GM18519 (cell line): ENCODE measurements at regions not wholly inside any gene's neighbourhood (a gene's known extent, or its start where the extent isn't known, plus 50 kb on each side); places are given as distances from the start of the nearest gene placed in this dataset.

Experiments
- ATAC-seq: cut with Tn5 transposase; IDR thresholded peaks from one replicate; pipeline ENCODE4 v1.9.1; 2021; ENCODE audit warnings: mild to moderate bottlenecking, moderate library complexity; ENCODE audit not compliant: unreplicated experiment, low FRiP score

- no peak for ATAC-seq
Measured at GRCh38 chr2:8447610-8448221, 234.1 kb upstream of the ID2 start.

- no peak for ATAC-seq
Measured at GRCh38 chr2:8448824-8449556, 232.9 kb upstream of the ID2 start.

- no peak for ATAC-seq
Measured at GRCh38 chr2:8451273-8451672, 230.6 kb upstream of the ID2 start.

GRCh38 chr2:8452296-8452695, 229.6 kb upstream of the ID2 start:
- ATAC-seq = no peak

- no peak for ATAC-seq
Measured at GRCh38 chr2:8452979-8453903, 228.6 kb upstream of the ID2 start.

- no peak for ATAC-seq
Measured at GRCh38 chr2:8453904-8454302, 228.0 kb upstream of the ID2 start.

GRCh38 chr2:8454797-8455196, 227.1 kb upstream of the ID2 start:
- ATAC-seq = no peak

GRCh38 chr2:8455236-8456150, 226.4 kb upstream of the ID2 start:
- ATAC-seq = no peak

GRCh38 chr2:8456151-8457091, 225.4 kb upstream of the ID2 start:
- no peak for ATAC-seq

GRCh38 chr2:8457092-8457481, 224.8 kb upstream of the ID2 start:
- no peak for ATAC-seq

GRCh38 chr2:8457699-8458502, 224.0 kb upstream of the ID2 start:
- no peak for ATAC-seq

- ATAC-seq = no peak
Measured at GRCh38 chr2:8458503-8459459, 223.1 kb upstream of the ID2 start.

- ATAC-seq = no peak
Measured at GRCh38 chr2:8459474-8459873, 222.4 kb upstream of the ID2 start.

GRCh38 chr2:8461341-8461740, 220.5 kb upstream of the ID2 start:
- ATAC-seq = no peak

- no peak for ATAC-seq
Measured at GRCh38 chr2:8462280-8462679, 219.6 kb upstream of the ID2 start.

- ATAC-seq = no peak
Measured at GRCh38 chr2:8462899-8463648, 218.8 kb upstream of the ID2 start.

GRCh38 chr2:8465560-8465959, 216.3 kb upstream of the ID2 start:
- ATAC-seq = no peak
